Endodermal cell (in vitro differentiated cells): ENCODE measurements at regions not wholly inside any gene's neighbourhood (a gene's known extent, or its start where the extent isn't known, plus 50 kb on each side); places are given as distances from the start of the nearest gene placed in this dataset.
A peak's percentile ranks its signal among the peaks of the same experiment; 100 is the strongest.

Experiments
- DNase-seq: peaks from one replicate; pipeline ENCODE4 v3.0.0-alpha.2; 2017
- H3K27ac ChIP-seq: 2 replicates; pipeline ENCODE4 v1.5.1; 2013; ENCODE audit warnings: mild to moderate bottlenecking, low read depth, low read length, moderate library complexity
- H3K27me3 ChIP-seq: 2 replicates; pipeline ENCODE4 v1.6.1; 2013; ENCODE audit warnings: mild to moderate bottlenecking, low read length, moderate library complexity; ENCODE audit not compliant: insufficient read depth, control insufficient read depth, poor library complexity, severe bottlenecking
- H3K36me3 ChIP-seq: 2 replicates; pipeline ENCODE4 v1.7.0; 2013; ENCODE audit warnings: mild to moderate bottlenecking, low read length, moderate library complexity; ENCODE audit not compliant: control insufficient read depth, insufficient read depth
- H3K4me1 ChIP-seq: one replicate; pipeline ENCODE4 v1.7.0; 2013; ENCODE audit warnings: low read length; ENCODE audit not compliant: control insufficient read depth, insufficient read depth
- H3K4me3 ChIP-seq: 2 replicates; pipeline ENCODE4 v1.5.1; 2013; ENCODE audit warnings: mild to moderate bottlenecking, low read length, moderate library complexity
- H3K9ac ChIP-seq: 2 replicates; pipeline ENCODE4 v1.6.1; 2013; ENCODE audit warnings: mild to moderate bottlenecking, low read length, moderate library complexity; ENCODE audit not compliant: poor library complexity, severe bottlenecking; ENCODE audit errors: extremely low read depth
- H3K9me3 ChIP-seq: 2 replicates; pipeline ENCODE4 v1.6.1; 2013; ENCODE audit warnings: mild to moderate bottlenecking, low read length, moderate library complexity; ENCODE audit not compliant: control insufficient read depth
- H3K27ac Mint-ChIP-seq: 2 replicates; pipeline ENCODE4 v1.8.0; 2020; ENCODE audit warnings: mixed read lengths
- H3K27me3 Mint-ChIP-seq: 2 replicates; pipeline ENCODE4 v1.8.0; 2021; ENCODE audit warnings: mild to moderate bottlenecking, mixed read lengths; ENCODE audit not compliant: insufficient read depth
- H3K36me3 Mint-ChIP-seq: 2 replicates; pipeline ENCODE4 v1.8.0; 2020; ENCODE audit warnings: low read depth, mixed read lengths
- H3K4me1 Mint-ChIP-seq: 2 replicates; pipeline ENCODE4 v1.8.0; 2020; ENCODE audit warnings: mixed read lengths
- H3K4me3 Mint-ChIP-seq: 2 replicates; pipeline ENCODE4 v1.8.0; 2020; ENCODE audit warnings: mild to moderate bottlenecking, moderate library complexity, mixed read lengths
- H3K9me3 Mint-ChIP-seq: 2 replicates; pipeline ENCODE4 v1.8.0; 2020; ENCODE audit warnings: mild to moderate bottlenecking, mixed read lengths
- CTCF ChIP-seq: fragments of 200-600 bp; sonication (generic); conservative IDR thresholded peaks from 2 replicates; pipeline ENCODE4 v1.5.0; 2021; ENCODE audit warnings: antibody characterized with exemption, mild to moderate bottlenecking
- WGBS, 2 experiments: methylation state at CpG; one replicate each; pipeline versions ENCODE4 v1.1.5 to v1.1.7; 2013; ENCODE audit warnings: missing lambda C conversion rate in 2 of 2, mixed read lengths in 1 of 2; ENCODE audit not compliant: insufficient coverage in 1 of 2, insufficient read length in 1 of 2; 5-methylcytosine and 5-hydroxymethylcytosine counted together

- no peak for TF ChIP-seq CTCF
- H3K27ac Mint-ChIP-seq, result peak overlapping the region; percentile 26
Measured at GRCh38 chr13:65417953-65418352, 1812.2 kb downstream of the PCDH9 start.

GRCh38 chr13:65416784-65417183 is 1813.4 kb downstream of the PCDH9 start:
- Histone ChIP-seq H3K9ac (no peak overlapping the region), H3K4me1 (peaks cover 5% of the 10 kb centered on the region), H3K9me3 (no peaks in the 10 kb centered on the region), H3K27ac (no peak overlapping the region), H3K4me3 (no peak overlapping the region), H3K27me3 (no peaks in the 10 kb centered on the region), H3K36me3 (no peaks in the 10 kb centered on the region)
- no peak for DNase-seq
- Mint-ChIP-seq H3K36me3 (no peaks in the 10 kb centered on the region), H3K4me1 (peaks cover 22% of the 10 kb centered on the region), H3K27ac (no peak overlapping the region), H3K4me3 (no peak overlapping the region), H3K27me3 (no peaks in the 10 kb centered on the region), H3K9me3 (no peaks in the 10 kb centered on the region)
- no CpG with 5 or more reads among the region's 1 CpG for WGBS, 2 experiments
- no peak for TF ChIP-seq CTCF

More at GRCh38 chr13:65417953-65418352, 1812.2 kb downstream of the PCDH9 start:
- H3K9me3 ChIP-seq, result no peaks in the 10 kb centered on the region
- H3K27me3 ChIP-seq, result no peaks in the 10 kb centered on the region
- H3K4me1 ChIP-seq, result peaks cover 5% of the 10 kb centered on the region
- Mint-ChIP-seq H3K36me3 (no peaks in the 10 kb centered on the region), H3K9me3 (no peaks in the 10 kb centered on the region), H3K4me1 (peaks cover 22% of the 10 kb centered on the region), H3K27me3 (no peaks in the 10 kb centered on the region), H3K4me3 (no peak overlapping the region)
- WGBS, 2 experiments, result 89 to 93% methylated on average over 1 of the region's 1 CpG
- H3K27ac ChIP-seq, result no peak overlapping the region
- H3K36me3 ChIP-seq, result no peaks in the 10 kb centered on the region
- H3K9ac ChIP-seq, result no peak overlapping the region
- H3K4me3 ChIP-seq, result no peak overlapping the region
- no peak for DNase-seq

GRCh38 chr13:65414187-65414586 is 1815.9 kb downstream of the PCDH9 start:
- no peaks in the 10 kb centered on the region for H3K27me3 Mint-ChIP-seq
- no peak for TF ChIP-seq CTCF
- Histone ChIP-seq H3K27me3 (no peaks in the 10 kb centered on the region), H3K4me1 (peaks cover 5% of the 10 kb centered on the region), H3K36me3 (no peaks in the 10 kb centered on the region), H3K9me3 (no peaks in the 10 kb centered on the region), H3K4me3 (no peak overlapping the region), H3K9ac (no peak overlapping the region), H3K27ac (no peak overlapping the region)
- no peaks in the 10 kb centered on the region for H3K36me3 Mint-ChIP-seq
- peaks cover 14% of the 10 kb centered on the region for H3K4me1 Mint-ChIP-seq
- H3K4me3 Mint-ChIP-seq, result no peak overlapping the region
- H3K27ac Mint-ChIP-seq, result no peak overlapping the region
- DNase-seq, result no peak
- no peaks in the 10 kb centered on the region for H3K9me3 Mint-ChIP-seq
- WGBS, 2 experiments, result 100% methylated on average over 1 of the region's 2 CpGs
